ENCODE measurements at regions not wholly inside any gene's neighbourhood (a gene's known extent, or its start where the extent isn't known, plus 50 kb on each side); places are given as distances from the start of the nearest gene placed in this dataset.

- no peaks in the 10 kb centered on the region for H3K4me1 Mint-ChIP-seq (ENCODE audit: low read depth)
- H3K27me3 Mint-ChIP-seq (ENCODE audit: low read depth): no peaks in the 10 kb centered on the region
- H3K27ac Mint-ChIP-seq: no peak overlapping the region
- no peak overlapping the region for H3K4me3 Mint-ChIP-seq
- H3K9me3 Mint-ChIP-seq: peaks cover 33% of the 10 kb centered on the region
- H3K36me3 Mint-ChIP-seq (ENCODE audit: low read depth): peaks cover 2% of the 10 kb centered on the region
Measured at GRCh38 chr5:118705959-118706667, 282.2 kb downstream of the DTWD2 start.

DNA sequence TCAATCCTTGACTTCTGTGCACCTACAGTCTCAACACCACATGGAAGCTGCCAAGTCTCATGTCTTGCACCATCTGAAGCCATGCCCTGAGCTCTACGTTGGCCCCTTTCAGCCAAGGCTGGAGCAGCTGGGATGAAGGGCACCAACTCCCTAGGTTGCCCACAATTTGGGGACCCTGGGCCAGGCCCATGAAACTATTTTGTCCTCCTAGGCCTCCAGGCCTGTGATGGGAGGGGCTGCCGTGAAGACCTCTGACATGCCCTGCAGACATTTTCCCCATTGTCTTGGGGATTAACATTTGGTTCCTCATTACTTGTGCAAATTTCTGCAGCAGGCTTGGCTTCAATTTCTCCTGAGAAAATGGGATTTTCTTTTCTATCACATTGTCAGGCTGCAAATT, 285.1 kb downstream of the DTWD2 start:
- Mint-ChIP-seq H3K4me1 (ENCODE audit: low read depth) (no peaks in the 10 kb centered on the region), H3K9me3 (peaks cover 33% of the 10 kb centered on the region), H3K4me3 (no peak overlapping the region), H3K36me3 (ENCODE audit: low read depth) (peaks cover 2% of the 10 kb centered on the region), H3K27me3 (ENCODE audit: low read depth) (no peaks in the 10 kb centered on the region), H3K27ac (no peak overlapping the region)

DNA sequence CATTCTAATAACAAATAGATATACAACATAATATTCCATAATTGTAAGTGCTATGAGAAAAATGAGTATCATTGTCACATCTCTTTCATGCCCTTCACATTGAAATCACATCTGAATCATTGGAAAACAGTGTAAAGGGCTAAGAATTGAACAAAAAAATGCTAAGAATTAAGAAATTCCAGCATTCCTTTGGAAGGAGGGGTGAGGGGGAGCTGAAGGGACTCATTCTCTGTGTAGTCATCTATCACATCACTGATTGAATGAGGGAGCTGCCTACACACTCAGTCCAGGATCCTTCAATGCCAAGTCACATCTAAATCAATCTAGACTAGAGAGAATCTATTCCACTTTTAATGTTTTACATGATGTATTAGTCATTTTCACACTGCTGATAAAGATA, 286.6 kb downstream of the DTWD2 start:
- peaks cover 2% of the 10 kb centered on the region for H3K36me3 Mint-ChIP-seq (ENCODE audit: low read depth)
- no peaks in the 10 kb centered on the region for H3K4me1 Mint-ChIP-seq (ENCODE audit: low read depth)
- no peak overlapping the region for H3K4me3 Mint-ChIP-seq
- no peaks in the 10 kb centered on the region for H3K27me3 Mint-ChIP-seq (ENCODE audit: low read depth)
- H3K27ac Mint-ChIP-seq: no peak overlapping the region
- H3K9me3 Mint-ChIP-seq: peaks cover 33% of the 10 kb centered on the region

DNA sequence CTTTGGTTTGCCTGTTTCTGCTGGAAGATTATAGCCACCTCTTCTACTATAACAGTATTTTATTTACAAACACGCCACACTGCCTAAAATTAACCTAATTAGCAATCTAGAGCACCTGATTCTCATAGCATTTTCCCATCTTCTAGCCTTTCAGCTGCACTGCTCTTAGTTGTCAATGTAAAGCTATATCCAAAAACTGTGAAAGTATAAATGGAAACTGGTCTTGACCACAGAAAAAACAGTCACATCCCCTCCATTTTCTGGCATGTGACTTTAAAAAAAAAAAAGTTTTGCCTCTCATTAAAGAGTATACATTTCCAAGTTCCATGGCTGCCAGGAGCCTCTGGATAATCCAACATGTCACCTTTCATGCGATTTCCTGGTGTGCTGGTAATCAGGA, 287.8 kb downstream of the DTWD2 start:
- H3K9me3 Mint-ChIP-seq: peaks cover 30% of the 10 kb centered on the region
- H3K4me3 Mint-ChIP-seq: no peak overlapping the region

GRCh38 chr5:118698774-118699173, 289.6 kb downstream of the DTWD2 start:
- Mint-ChIP-seq H3K9me3 (peaks cover 20% of the 10 kb centered on the region), H3K4me1 (ENCODE audit: low read depth) (no peaks in the 10 kb centered on the region), H3K27me3 (ENCODE audit: low read depth) (no peaks in the 10 kb centered on the region), H3K4me3 (no peak overlapping the region), H3K27ac (no peak overlapping the region), H3K36me3 (ENCODE audit: low read depth) (no peaks in the 10 kb centered on the region)

More for the DNA sequence above, 287.8 kb downstream of the DTWD2 start:
- H3K27me3 Mint-ChIP-seq (ENCODE audit: low read depth): no peaks in the 10 kb centered on the region
- H3K27ac Mint-ChIP-seq: no peak overlapping the region
- no peaks in the 10 kb centered on the region for H3K4me1 Mint-ChIP-seq (ENCODE audit: low read depth)
- H3K36me3 Mint-ChIP-seq (ENCODE audit: low read depth): peaks cover 2% of the 10 kb centered on the region

GRCh38 chr5:118696076-118696475, 292.3 kb downstream of the DTWD2 start:
- Mint-ChIP-seq H3K27ac (no peak overlapping the region), H3K4me1 (ENCODE audit: low read depth) (no peaks in the 10 kb centered on the region), H3K27me3 (ENCODE audit: low read depth) (no peaks in the 10 kb centered on the region), H3K4me3 (no peak overlapping the region), H3K9me3 (no peaks in the 10 kb centered on the region), H3K36me3 (ENCODE audit: low read depth) (no peaks in the 10 kb centered on the region)

GRCh38 chr5:118692811-118693342, 295.5 kb downstream of the DTWD2 start:
- Mint-ChIP-seq H3K27ac (no peak overlapping the region), H3K9me3 (no peaks in the 10 kb centered on the region), H3K36me3 (ENCODE audit: low read depth) (no peaks in the 10 kb centered on the region), H3K27me3 (ENCODE audit: low read depth) (no peaks in the 10 kb centered on the region), H3K4me3 (no peak overlapping the region), H3K4me1 (ENCODE audit: low read depth) (no peaks in the 10 kb centered on the region)

GRCh38 chr5:118687661-118688621, 300.4 kb downstream of the DTWD2 start:
- no peaks in the 10 kb centered on the region for H3K4me1 Mint-ChIP-seq (ENCODE audit: low read depth)
- no peak overlapping the region for H3K4me3 Mint-ChIP-seq
- no peaks in the 10 kb centered on the region for H3K9me3 Mint-ChIP-seq
- H3K27me3 Mint-ChIP-seq (ENCODE audit: low read depth): no peaks in the 10 kb centered on the region
- no peaks in the 10 kb centered on the region for H3K36me3 Mint-ChIP-seq (ENCODE audit: low read depth)
- H3K27ac Mint-ChIP-seq: no peak overlapping the region

GRCh38 chr5:118687100-118687499, 301.2 kb downstream of the DTWD2 start:
- Mint-ChIP-seq H3K27me3 (ENCODE audit: low read depth) (no peaks in the 10 kb centered on the region), H3K4me3 (no peak overlapping the region)

DNA sequence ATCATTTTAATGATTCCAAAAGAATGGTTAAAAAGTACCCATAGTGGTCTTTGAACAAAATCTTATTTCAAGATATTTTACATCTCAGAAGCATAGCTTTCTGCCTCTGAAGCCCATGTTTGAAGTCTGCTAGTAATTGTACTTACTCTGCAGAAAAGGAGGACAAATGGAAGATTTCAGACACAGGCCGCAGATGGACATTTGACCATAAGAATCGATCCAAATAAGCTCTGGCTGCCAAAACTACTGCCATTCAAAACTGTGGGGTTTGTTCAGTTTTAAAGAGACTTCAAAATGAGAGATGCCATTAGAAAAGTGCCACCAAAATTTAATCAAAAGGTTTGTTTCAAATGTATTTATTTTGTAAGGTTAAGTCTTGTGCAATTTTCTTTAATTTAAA, 306.7 kb downstream of the DTWD2 start:
- Mint-ChIP-seq H3K9me3 (no peaks in the 10 kb centered on the region), H3K36me3 (ENCODE audit: low read depth) (no peaks in the 10 kb centered on the region), H3K27ac (no peak overlapping the region), H3K4me3 (no peak overlapping the region), H3K4me1 (ENCODE audit: low read depth) (no peaks in the 10 kb centered on the region), H3K27me3 (ENCODE audit: low read depth) (no peaks in the 10 kb centered on the region)

More at GRCh38 chr5:118687100-118687499, 301.2 kb downstream of the DTWD2 start:
- no peak overlapping the region for H3K27ac Mint-ChIP-seq
- no peaks in the 10 kb centered on the region for H3K4me1 Mint-ChIP-seq (ENCODE audit: low read depth)
- H3K36me3 Mint-ChIP-seq (ENCODE audit: low read depth): no peaks in the 10 kb centered on the region
- no peaks in the 10 kb centered on the region for H3K9me3 Mint-ChIP-seq

- no peaks in the 10 kb centered on the region for H3K27me3 Mint-ChIP-seq (ENCODE audit: low read depth)
- no peak overlapping the region for H3K4me3 Mint-ChIP-seq
- H3K4me1 Mint-ChIP-seq (ENCODE audit: low read depth): no peaks in the 10 kb centered on the region
- H3K9me3 Mint-ChIP-seq: no peaks in the 10 kb centered on the region
- no peak overlapping the region for H3K27ac Mint-ChIP-seq
- H3K36me3 Mint-ChIP-seq (ENCODE audit: low read depth): no peaks in the 10 kb centered on the region
Measured at GRCh38 chr5:118679264-118679940, 308.9 kb downstream of the DTWD2 start.

- no peaks in the 10 kb centered on the region for H3K27me3 Mint-ChIP-seq (ENCODE audit: low read depth)
- no peak overlapping the region for H3K4me3 Mint-ChIP-seq
- H3K4me1 Mint-ChIP-seq (ENCODE audit: low read depth): no peaks in the 10 kb centered on the region
Measured at GRCh38 chr5:118678746-118679145, 309.6 kb downstream of the DTWD2 start.

DNA sequence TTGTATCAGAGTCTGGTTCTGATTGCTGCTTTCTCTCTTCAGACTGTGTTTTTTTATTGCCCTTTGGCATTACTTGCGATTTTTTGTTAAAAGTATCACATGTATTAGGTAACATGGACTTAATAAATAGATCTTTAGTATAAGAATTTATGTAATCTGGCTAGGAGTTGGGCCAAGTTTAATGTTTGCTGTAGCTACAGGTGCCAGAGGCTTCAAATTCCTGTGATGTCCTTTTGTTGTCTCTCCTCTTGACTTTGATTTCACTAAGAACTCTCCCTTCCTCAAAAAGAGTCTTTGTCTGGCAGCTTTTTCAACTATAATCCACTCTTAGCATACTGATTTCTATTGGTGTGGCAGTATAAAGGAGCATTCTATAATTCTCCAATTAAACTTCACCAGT, 313.1 kb downstream of the DTWD2 start:
- no peak overlapping the region for H3K4me3 Mint-ChIP-seq
- no peaks in the 10 kb centered on the region for H3K27me3 Mint-ChIP-seq (ENCODE audit: low read depth)
- no peaks in the 10 kb centered on the region for H3K36me3 Mint-ChIP-seq (ENCODE audit: low read depth)
- peaks cover 5% of the 10 kb centered on the region for H3K9me3 Mint-ChIP-seq
- no peaks in the 10 kb centered on the region for H3K4me1 Mint-ChIP-seq (ENCODE audit: low read depth)
- H3K27ac Mint-ChIP-seq: no peak overlapping the region

More at GRCh38 chr5:118678746-118679145, 309.6 kb downstream of the DTWD2 start:
- Mint-ChIP-seq H3K36me3 (ENCODE audit: low read depth) (no peaks in the 10 kb centered on the region), H3K9me3 (no peaks in the 10 kb centered on the region), H3K27ac (no peak overlapping the region)

DNA sequence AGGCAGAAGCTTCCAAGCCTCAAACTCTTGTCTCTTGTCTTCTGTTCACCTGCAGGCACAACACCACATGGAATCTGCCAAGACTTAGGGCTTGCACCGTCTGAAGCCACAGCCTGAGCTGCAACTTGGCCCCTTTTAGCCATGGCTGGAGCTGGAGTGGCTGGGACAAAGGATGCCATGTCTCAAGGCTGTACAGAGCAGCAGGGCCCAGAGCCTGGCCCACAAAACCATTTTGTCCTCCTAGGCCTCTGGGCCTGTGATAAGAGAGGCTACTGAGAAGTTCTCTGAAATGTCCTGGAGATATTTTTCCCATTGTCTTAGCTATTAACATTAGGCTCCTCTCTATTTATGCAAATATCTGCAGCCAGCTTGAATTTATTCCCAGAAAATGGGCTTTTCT, 330.8 kb downstream of the DTWD2 start:
- no peak overlapping the region for H3K27ac Mint-ChIP-seq
- H3K27me3 Mint-ChIP-seq (ENCODE audit: low read depth): no peaks in the 10 kb centered on the region
- no peak overlapping the region for H3K4me3 Mint-ChIP-seq
- no peaks in the 10 kb centered on the region for H3K36me3 Mint-ChIP-seq (ENCODE audit: low read depth)
- peaks cover 46% of the 10 kb centered on the region for H3K9me3 Mint-ChIP-seq
- no peaks in the 10 kb centered on the region for H3K4me1 Mint-ChIP-seq (ENCODE audit: low read depth)
